NB4 (cell line): ENCODE measurements at regions not wholly inside any gene's neighbourhood (a gene's known extent, or its start where the extent isn't known, plus 50 kb on each side); places are given as distances from the start of the nearest gene placed in this dataset.

Experiments
- DNase-seq: peaks from one replicate; pipeline ENCODE4 v3.0.0; 2010; ENCODE audit warnings: low read depth
- H3K4me3 ChIP-seq: one replicate; pipeline ENCODE4 v1.5.1; 2011; ENCODE audit warnings: mild to moderate bottlenecking, low read depth, low read length, moderate library complexity
- CTCF ChIP-seq: IDR thresholded peaks from one replicate; pipeline ENCODE4 v1.5.1; 2012; ENCODE audit warnings: low read depth, low read length
- MYC ChIP-seq: IDR thresholded peaks from 2 replicates; pipeline ENCODE4 v1.6.1; 2011; ENCODE audit warnings: low read depth, low read length
- POLR2A ChIP-seq: IDR thresholded peaks from 2 replicates; pipeline ENCODE4 v1.6.1; 2011; ENCODE audit warnings: mild to moderate bottlenecking; ENCODE audit not compliant: insufficient read length; ENCODE audit errors: extremely low read depth
- TF ChIP-seq, protein P1 (sequence below): IDR thresholded peaks from 2 replicates; pipeline ENCODE4 v1.6.1; 2011; ENCODE audit warnings: low read depth, low read length

DNA sequence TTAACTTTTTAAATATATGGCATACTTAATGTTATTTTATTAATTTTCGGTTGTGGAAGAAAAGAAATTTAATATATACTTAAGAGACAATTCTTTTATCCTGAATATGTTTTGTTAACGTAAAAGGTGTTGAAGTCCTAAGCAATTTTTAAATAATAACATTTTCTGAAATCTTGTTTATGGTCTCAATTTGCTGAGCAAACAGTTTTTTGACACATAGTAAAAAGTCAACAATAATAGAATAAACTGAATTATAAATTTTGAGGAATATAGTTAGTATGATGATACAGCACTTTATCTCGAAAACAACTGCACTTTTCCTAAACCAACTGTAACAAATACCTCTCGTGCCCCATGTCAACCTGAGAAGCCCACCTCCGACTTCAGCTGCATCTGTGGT is 229.8 kb upstream of the TARS1 start:
- no peak overlapping the region for H3K4me3 ChIP-seq
- no peak for DNase-seq
- TF ChIP-seq CTCF (no peak), MYC (no peak), POLR2A (no peak)
- TF ChIP-seq, protein P1, sequence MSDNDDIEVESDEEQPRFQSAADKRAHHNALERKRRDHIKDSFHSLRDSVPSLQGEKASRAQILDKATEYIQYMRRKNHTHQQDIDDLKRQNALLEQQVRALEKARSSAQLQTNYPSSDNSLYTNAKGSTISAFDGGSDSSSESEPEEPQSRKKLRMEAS: no peak

GRCh38 chr5:33212439-33212838 is 228.3 kb upstream of the TARS1 start:
- H3K4me3 ChIP-seq: no peak overlapping the region
- DNase-seq: no peak
- no peak for TF ChIP-seq MYC

- TF ChIP-seq, protein P1: no peak
- TF ChIP-seq CTCF (no peak), MYC (no peak), POLR2A (no peak)
- no peak overlapping the region for H3K4me3 ChIP-seq
- DNase-seq: no peak
Observed at GRCh38 chr5:33212900-33213299, 227.9 kb upstream of the TARS1 start.

GRCh38 chr5:33223563-33224284 is 217.0 kb upstream of the TARS1 start:
- no peak overlapping the region for H3K4me3 ChIP-seq
- TF ChIP-seq POLR2A: no peak
- TF ChIP-seq CTCF: no peak
- TF ChIP-seq, protein P1: no peak
- TF ChIP-seq MYC: no peak
- no peak for DNase-seq

- TF ChIP-seq MYC (no peak), CTCF (no peak), POLR2A (no peak)
- TF ChIP-seq, protein P1: no peak
- H3K4me3 ChIP-seq: no peak overlapping the region
- no peak for DNase-seq
Observed at GRCh38 chr5:33224285-33224961, 216.3 kb upstream of the TARS1 start.

GRCh38 chr5:33227247-33227646 is 213.5 kb upstream of the TARS1 start:
- no peak overlapping the region for H3K4me3 ChIP-seq
- no peak for TF ChIP-seq MYC
- TF ChIP-seq, protein P1: no peak
- TF ChIP-seq POLR2A: no peak
- TF ChIP-seq CTCF: no peak
- DNase-seq: no peak
